ENCODE measurements at regions not wholly inside any gene's neighbourhood (a gene's known extent, or its start where the extent isn't known, plus 50 kb on each side); places are given as distances from the start of the nearest gene placed in this dataset.

DNA sequence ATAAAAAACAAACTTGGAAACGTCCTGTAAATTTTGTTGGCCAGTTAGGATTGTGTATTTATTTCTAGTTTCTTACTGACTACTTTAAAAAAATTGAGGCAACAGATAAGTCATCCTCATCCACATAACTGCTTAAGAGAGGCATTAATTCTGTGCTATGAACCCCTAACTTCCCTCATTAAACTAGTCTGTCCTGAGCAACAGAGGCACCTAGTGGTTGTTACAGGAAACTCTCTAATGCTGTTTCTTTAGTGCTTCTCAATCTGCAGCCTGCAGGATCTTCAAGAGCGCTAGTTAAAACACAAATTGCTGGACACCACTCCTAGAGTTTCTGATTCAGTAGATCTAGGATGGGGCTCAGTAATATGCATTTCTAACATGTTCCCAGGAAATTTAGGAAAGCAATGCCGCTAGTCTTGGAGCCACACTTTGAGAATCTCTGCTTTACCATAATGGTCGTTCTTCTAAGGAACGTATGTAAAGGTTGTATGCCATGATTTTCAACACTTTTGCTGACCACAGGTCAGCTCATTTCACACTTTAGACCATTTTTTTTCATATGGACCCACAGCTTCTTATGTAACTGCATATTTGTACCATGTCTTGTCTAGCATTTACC lies 410.1 kb upstream of the SMARCA2 start:
- TF ChIP-seq, protein P1, sequence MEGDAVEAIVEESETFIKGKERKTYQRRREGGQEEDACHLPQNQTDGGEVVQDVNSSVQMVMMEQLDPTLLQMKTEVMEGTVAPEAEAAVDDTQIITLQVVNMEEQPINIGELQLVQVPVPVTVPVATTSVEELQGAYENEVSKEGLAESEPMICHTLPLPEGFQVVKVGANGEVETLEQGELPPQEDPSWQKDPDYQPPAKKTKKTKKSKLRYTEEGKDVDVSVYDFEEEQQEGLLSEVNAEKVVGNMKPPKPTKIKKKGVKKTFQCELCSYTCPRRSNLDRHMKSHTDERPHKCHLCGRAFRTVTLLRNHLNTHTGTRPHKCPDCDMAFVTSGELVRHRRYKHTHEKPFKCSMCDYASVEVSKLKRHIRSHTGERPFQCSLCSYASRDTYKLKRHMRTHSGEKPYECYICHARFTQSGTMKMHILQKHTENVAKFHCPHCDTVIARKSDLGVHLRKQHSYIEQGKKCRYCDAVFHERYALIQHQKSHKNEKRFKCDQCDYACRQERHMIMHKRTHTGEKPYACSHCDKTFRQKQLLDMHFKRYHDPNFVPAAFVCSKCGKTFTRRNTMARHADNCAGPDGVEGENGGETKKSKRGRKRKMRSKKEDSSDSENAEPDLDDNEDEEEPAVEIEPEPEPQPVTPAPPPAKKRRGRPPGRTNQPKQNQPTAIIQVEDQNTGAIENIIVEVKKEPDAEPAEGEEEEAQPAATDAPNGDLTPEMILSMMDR (IDR thresholded peaks at IDR 0.05; ENCODE audit: borderline replicate concordance, extremely low read depth, low read length, poor library complexity, severe bottlenecking) = peak; percentile 67
- no peak for TF ChIP-seq EZH2 (IDR thresholded peaks at IDR 0.05; ENCODE audit: borderline replicate concordance, low read depth, low read length, severe bottlenecking)

All from DND-41 (cell line).